Stimulated activated CD8-positive, alpha-beta memory T cell treated with anti-CD3 and anti-CD28 coated beads, Interleukin-15, amount 100 ng/mL, for 24 hours (primary cell): ENCODE measurements at regions not wholly inside any gene's neighbourhood (a gene's known extent, or its start where the extent isn't known, plus 50 kb on each side); places are given as distances from the start of the nearest gene placed in this dataset.
"Not testable (repeated sequence)": the region's sequence is repeated elsewhere in the genome, so short reads cannot be mapped to it uniquely, and the experiment has no call there.

Source experiments
- DNase-seq: peaks from one replicate; pipeline ENCODE4 v3.0.0-alpha.2; 2020; ENCODE audit warnings: low read depth

DNA sequence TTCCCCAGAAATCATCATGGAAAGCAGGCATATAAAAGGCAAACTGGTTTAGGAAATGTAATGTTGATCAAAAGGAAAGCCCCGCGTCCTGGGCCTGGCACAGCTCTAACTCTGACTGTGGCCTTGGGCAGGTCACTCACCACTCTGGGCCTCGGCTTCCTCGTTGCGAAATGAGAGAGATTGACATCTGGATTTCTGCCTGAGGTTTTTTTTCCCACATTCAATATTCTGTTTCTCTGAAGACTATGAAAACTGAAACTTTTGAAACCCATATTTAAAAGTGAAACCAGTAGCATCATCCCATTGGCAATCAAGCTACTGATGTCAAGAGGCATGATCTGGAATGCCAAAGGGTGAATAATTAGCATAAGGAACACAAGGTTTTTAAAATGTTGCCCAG is 369.7 kb upstream of the NPVF start:
- DNase-seq, result no peak

DNA sequence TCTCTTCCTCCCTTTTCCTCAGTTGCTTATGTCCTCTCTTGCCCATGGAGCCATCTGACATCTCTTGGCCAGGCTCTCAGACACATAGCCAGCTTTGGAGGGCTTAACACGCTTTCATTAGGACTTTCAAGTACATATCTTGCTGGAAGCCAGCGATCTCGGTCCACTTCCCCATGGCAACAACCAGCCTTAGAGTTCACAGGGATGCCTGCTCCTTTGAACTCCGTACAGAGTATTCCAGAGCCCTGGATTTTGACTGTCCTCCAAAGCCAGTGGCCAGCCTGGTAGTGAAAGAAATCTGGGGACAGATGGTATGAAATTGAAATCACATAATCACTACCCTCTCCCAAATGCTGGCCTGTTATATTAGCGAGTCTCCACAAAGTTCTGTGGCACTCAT is 370.5 kb upstream of the NPVF start:
- DNase-seq, result no peak

DNA sequence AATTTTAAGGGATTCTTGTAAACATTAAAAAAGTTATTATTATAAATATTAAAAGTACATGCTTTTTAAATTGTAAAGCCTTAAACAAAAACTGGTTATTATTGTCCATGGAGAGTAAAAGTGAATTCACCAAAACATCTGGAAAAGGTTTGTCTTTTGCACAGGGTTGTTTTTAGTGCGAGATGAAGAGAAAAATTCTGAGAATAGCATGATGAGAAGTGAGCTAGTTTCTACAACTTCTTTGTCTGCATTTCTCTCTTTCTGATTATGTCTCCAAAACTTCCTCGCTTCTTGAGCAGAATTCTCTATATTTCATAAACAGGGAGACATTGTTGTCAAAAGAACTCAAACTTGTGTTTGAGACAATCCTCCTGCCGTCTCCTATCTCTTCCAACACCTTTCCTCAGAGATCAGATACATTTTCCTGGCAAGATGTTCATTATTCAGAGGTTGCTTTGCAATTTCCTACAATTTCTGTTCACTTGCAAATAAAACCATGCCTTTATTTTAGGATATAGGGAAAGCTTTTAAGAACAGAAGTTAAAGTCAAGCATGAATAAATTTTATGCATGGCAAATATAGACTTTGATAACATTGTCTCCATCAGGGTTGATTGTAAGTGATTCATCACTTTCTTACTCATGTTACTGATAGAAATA is 372.1 kb upstream of the NPVF start:
- no peak for DNase-seq

DNA sequence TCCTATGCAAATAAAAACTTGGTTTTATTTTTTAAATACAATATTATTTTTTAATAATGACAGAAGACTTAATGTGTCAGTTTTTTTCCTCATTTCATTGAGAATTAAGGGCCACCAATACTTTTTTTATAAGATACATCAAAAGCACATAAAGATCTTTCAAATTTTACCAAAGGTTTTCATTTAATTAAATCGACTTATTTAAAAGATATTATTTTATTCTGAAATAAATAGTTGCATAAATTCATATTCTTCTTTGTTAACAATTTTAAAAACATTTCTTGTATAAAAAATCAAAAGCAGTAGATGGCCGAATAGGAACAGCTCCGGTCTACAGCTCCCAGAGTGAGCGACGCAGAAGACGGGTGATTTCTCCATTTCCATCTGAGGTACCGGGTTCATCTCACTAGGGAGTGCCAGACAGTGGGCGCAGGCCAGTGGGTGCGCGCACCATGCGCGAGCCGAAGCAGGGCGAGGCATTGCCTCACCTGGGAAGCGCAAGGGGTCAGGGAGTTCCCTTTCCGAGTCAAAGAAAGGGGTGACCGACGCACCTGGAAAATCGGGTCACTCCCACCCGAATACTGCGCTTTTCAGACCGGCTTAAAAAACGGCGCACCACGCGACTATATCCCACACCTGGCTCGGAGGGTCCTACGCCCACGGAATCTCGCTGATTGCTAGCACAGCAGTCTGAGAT is 374.6 kb upstream of the NPVF start:
- DNase-seq, result not testable (repeated sequence)

DNA sequence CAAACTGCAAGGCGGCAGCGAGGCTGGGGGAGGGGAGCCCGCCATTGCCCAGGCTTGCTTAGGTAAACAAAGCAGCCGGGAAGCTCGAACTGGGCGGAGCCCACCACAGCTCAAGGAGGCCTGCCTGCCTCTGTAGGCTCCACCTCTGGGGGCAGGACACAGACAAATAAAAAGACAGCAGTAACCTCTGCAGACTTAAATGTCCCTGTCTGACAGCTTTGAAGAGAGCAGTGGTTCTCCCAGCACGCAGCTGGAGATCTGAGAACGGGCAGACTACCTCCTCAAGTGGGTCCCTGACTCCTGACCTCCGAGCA is 375.1 kb upstream of the NPVF start:
- DNase-seq, result not testable (repeated sequence)

DNA sequence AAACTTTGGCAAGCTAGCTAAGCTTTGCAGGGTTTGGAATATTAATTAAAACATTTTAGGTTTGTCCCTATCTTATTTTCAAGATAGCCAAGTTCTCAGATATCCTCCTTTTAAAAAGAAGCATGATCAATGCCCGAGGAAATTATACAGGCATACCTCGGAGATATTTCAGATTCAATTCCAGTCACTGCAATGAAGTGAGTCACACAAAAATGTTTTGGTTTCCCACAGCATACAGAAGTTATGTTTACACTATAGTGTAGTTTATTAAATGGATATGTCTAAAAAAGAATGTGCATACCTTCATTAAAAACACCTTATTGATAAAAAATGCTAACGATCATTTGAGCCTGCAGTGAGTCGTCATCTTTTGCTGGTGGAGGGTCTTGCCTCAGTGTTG is 382.9 kb upstream of the NPVF start:
- DNase-seq, result no peak

DNA sequence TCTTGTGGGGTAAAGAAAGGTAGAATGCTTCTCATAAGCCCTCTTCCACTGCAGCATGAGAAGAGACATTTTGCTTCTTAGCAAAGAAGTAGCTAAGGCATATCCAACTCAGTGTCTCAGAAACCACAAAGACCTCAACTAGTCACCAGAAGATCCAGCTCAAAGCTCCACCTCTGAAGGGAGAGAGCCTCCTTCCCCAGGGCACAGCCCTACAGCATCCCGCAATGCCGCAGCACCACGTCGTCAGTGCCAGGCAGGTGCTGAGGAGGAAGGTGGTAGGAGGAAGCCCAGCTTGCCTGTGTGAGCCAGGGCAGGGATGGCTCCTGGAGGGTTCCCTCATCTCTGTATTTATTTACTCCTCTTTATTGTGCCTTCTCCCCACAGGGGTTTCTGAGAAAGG is 385.6 kb upstream of the NPVF start:
- no peak for DNase-seq

DNA sequence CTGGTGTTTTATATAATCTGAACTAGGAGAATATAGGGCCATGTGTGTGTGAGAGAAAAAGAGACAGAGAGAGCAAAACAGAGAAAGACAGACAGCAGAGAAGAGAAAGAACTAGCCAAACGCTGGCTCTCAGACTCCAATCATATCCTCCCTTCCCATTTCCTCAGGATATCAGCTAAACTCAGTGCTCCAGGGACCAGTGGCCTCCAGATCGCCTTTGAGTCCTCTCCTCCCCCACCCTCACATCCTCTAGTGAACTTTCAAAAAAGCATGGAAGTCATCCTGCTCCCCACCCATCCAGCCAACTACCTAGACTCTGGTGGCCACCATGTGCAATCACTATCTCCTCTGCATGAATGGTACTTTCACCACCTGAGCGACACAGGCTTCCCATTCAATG is 386.1 kb upstream of the NPVF start:
- DNase-seq, result no peak

DNA sequence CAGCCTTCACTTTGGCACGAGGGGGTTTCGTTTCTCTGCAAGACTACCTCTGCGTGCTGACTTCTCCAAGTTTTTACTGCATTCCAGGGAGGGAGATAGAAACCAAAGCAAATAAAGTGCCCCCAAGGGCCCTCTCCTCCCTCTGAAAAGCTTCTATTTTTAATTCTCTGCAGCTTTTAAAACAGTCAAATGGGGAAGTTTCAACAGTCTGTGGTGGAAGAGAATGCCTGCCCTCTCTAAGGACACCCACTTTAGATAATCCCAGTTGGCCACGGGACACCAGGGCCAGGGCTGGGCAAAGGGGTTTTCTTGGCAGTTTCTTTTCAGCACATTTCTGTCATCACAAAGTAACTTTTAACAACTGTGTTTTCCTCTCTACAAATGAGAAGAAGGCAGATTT is 386.7 kb upstream of the NPVF start:
- no peak for DNase-seq

DNA sequence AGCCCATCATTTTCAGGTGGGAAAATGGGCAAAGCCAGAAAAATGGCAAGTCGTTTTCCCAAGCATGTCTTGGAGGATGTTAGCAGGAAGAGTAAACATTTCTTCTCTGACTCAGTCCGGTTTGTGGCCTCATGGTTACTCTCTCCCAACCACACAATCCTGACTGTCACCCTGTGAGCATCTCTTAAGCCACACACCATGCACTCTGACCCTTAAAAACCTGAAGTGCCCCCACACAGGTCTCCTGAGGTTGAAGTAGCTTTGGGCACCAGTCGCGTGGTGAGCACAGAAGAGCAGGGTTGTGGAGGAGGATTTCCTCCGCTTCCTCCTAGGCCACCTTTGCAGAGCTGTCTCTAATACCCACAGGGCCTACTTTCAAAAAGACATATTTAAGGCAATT is 387.3 kb upstream of the NPVF start:
- no peak for DNase-seq

DNA sequence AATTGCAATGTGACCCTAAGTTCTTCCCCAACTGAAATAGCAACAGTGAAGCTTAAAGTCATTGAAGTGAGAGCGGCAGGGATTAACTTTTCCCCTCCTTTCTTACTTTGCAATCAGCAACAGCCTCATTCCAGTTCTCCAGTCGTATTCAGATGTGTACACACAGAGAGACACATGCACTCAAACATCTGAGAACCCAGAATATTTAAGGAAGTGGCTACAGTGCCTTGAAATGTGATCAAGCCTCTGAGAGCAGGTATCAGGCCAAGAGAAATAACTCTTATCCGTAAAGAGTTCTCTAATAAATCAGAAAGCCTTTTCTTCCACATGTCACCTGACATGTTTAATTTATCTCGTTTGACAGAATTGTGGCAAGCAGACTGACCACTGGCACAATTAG is 388.9 kb upstream of the NPVF start:
- no peak for DNase-seq

DNA sequence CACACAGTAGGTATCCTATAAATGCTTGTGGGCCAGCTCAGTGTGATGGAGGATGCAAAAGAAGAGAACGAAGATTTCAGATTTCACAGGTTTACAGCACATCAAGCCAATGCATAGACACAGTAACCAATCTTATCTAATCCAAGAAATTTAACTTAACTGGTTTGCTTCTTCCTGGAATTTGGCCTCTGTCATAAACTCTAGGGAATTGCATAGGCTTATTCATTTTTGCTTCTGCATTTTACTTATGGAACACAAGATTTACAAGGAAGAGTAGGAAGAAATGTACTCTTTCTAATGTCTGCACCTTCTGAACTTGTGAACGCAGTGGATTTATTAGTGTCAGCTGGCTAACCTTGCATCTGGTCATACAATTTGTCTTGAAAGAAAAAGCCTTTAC is 389.4 kb upstream of the NPVF start:
- DNase-seq, result no peak

DNA sequence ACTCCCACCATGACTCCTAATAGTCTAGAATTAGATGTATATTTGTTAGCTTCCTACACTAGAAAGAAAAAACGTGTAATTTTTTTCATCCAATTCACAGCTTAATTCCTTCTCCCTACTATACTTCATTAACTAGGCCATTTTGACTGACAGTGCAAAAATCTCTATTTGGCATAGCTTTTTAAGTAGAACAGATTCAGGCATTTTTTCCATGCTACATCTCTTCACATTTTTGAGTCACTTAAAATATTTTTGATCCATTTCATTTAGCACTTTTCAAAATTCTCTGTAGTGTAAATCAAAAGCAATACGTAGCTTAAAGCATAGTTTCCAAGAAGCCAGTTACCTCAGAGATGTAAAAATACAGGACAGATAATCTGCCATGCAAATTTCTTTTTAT is 391.1 kb upstream of the NPVF start:
- no peak for DNase-seq

DNA sequence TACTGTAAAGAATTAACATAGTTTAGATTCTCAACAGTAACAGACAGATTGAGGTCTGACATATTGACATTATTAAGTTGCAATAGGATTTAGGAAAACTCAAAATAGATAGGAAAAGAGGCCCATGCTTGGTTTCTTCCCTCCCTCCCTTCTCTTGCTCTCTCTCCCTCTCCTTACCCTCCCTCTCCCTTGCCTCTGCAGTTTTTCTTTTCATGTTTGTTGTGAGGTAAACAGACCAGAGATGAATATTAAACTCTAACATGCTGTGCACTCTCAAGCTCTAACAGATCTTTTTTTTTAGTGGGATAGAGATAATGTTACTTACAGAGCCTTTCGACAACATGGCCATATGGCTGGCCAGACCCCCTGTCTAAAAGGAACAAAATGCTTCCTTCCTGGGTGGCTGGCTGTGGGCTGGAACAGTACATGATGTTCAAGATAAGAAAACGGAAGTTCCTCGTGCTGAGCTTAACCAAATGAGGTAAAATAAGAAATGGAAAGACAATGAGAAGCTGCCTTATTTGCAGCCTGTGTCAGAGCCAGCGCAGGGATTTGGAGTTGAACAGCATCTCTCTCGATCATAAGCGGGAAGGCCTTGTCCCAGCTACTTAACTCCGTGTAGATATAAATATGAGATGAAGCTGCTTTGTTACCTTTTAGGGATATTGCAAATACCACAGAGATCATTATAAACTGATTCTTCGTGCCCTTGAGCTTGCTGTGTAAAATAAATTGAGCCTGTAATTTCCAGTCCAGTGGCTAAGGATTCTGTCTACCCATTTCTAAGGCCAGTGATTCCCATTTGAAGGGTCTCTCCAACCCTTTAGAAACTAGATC is 391.9 kb upstream of the NPVF start:
- no peak for DNase-seq

DNA sequence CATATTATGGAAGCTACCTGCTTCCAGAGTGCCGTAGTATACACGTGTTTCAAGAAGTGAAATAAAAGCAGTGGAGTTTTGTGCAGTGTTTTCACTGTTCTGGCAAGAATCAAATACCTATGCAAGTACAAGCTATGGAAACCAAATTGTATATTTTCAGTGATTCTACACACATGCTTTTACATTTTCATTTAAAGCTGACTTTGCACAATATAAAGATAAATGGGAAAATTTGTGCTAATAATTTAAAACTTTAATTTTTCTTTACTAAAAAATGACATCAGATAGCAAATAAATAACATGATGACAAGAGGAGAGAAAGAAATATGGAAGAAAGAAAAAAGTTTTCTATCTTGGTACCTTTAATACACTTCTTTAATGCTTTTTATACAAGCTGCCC is 393.7 kb upstream of the NPVF start:
- no peak for DNase-seq

DNA sequence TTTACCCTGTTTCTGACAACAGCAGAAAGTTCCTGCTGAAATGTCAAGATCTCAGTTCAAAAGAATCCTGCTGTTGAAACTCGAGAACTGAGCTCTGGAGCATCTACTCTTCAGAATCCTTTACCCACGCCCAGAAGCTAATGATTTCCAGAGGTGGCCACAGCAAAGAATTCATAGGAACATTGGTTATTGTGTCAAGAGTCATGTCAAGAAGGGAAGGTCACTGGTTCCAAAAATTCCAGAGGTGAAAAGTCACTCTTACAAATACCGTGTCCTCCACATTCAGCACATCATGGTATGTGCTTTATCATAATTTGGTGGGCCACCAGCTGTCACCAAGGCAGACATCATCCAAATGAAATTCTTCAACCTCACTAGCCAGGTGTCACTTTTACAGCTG is 394.4 kb upstream of the NPVF start:
- DNase-seq, result no peak

DNA sequence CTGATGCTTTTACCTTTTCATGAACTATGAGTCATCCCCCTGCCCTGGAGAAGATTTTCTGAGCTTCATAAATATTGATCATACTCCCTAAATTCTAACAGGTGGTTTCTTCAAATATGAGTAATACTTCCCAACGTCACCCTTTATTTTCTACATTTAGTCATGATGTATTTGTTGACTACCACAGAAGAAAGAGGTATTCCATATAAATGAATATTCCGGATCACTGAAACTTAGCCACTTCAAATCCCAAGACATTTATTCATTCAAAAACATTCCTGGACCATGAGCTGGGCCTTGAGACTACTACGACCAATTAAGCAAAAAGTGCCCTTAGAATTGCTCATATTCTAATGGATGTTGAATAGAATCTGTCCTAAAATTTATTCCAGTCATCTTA is 395.8 kb upstream of the NPVF start:
- no peak for DNase-seq

DNA sequence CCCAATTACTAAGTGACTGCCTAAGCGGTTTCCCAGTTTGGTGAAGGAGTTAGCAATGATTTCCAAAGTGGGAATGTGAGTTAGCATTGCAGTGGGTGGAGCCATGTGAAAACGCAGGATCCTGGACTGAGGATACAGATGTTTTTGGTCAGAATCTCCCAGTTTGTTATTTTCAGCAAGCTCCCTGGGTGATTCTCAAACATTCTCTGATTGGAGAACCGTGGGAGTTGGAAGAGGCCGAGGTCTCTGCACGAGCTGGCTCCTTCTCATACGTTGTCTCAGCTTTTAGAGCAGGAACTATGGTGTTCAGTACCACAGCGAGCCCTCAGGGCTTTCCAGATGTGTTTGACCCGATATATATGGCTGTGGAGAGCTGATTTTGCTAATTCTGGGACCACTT is 396.5 kb upstream of the NPVF start:
- no peak for DNase-seq

DNA sequence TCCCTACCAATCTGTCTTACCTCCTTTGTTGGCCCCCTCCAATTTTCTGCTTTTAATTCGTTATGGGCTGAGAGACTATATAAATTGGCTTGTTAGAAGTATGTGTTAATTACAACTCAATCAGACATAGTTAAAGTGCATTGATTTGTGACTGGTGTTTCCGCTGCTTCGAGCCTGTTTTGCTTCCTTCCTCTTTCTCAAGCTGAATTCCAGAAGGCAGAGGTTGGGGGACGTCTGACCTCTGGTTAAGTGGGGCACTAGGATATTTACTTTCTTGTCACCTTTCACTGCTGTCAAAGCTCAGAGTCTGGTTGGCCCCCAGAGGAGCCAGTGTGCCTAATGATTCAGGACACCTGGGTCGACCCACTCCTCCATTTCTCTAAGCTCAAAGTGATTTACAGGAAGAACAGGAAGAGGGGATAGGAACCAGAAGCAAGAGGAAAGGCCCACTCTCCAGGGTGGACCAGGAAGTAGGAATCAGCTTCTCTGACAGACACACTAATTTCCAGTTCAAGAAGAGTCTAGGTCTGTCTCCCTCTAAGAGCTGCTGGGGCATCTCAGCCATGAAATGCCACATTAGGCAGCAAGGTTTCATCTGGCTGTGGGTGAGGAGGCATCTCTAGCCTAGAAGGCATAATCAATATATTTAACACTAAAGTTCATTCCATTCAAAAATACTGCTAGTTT is 397.2 kb upstream of the NPVF start:
- DNase-seq, result no peak

DNA sequence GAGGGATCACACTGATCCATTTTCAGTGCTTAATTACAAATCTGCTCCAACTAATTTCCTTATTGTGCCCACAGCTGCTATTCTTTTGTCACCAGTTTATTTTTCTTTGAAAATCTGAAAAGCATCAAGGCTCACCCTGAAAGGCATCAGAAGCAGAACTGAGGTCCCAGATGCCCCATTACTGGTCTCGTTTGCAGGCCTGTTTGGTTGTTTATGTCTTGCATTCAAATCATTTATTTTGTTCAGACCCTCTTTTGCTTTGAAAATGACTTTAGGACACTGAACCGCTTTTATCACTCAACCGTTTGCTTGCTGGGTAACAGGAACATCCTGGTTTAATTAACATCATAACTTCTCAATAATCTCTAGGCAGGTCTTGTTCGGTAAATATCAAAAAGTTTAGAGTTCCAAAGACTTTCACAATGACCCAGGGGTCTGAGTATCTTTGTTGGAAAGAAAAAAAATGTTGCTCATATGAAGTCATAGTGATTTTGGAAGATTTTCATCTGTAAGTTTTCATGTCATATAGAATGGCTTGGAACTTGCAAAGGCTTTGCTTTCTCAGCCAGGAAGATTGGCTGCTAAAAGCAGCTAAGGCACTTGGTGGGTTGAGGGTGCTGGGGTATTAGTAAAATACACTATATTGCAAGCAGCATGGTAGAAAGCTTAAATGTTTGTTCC is 398.3 kb upstream of the NPVF start:
- no peak for DNase-seq

DNA sequence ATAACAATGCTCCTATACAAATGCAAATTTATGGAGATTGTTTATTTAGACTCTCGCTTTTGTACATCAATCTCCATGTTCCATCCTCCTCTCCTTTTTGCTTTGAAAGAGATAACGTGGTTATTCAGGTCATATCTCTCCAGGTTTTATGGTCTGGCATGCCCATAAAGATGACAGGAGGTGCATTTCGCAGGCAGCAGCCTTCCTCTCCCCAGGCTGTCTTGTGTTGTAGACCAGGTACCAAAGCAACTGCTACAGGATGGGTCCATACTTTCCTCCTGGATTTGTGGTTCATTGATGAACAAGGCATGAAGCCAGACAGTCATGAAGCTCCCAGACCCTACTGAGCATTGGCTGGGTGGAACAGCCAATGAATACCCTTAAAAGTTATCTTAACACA is 400.2 kb upstream of the NPVF start:
- no peak for DNase-seq

DNA sequence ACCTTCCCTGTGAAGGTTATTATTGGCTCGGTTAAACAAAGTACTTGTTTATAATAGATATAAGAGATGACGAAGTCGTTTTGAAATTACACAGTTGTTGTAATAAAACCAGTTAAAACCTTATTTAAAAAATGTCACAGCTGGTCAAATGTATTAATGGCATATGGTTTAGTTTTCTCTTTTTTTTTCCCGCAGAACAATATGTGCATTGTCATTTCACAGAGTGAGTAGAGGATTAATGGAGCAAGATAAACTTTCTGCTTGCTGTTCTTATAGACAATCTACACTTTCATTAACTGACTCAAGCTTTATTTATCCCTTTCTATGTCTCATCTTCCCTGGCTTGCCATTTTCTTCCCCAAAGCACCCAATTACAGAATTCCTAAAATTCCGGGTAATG is 404.3 kb upstream of the NPVF start:
- no peak for DNase-seq
